H9 (cell line): ENCODE measurements at regions not wholly inside any gene's neighbourhood (a gene's known extent, or its start where the extent isn't known, plus 50 kb on each side); places are given as distances from the start of the nearest gene placed in this dataset.

Source experiments
- DNase-seq: peaks from one replicate; pipeline ENCODE4 v3.0.0-alpha.2; 2017
- H2AFZ ChIP-seq: one replicate; pipeline ENCODE4 v1.6.1; 2013; ENCODE audit warnings: mild to moderate bottlenecking, low read length, control low read depth, moderate library complexity
- H2AK5ac ChIP-seq: 2 replicates; pipeline ENCODE4 v1.6.1; 2013; ENCODE audit warnings: low read length, control low read depth, mixed read lengths; ENCODE audit not compliant: insufficient read length
- H2BK120ac ChIP-seq: one replicate; pipeline ENCODE4 v1.6.1; 2013; ENCODE audit warnings: low read depth, mild to moderate bottlenecking, low read length, control low read depth, inconsistent platforms; ENCODE audit not compliant: poor library complexity, severe bottlenecking
- H2BK12ac ChIP-seq: 2 replicates; pipeline ENCODE4 v1.6.1; 2013; ENCODE audit warnings: low read length, control low read depth, mixed read lengths, low read depth; ENCODE audit not compliant: insufficient read length
- H2BK15ac ChIP-seq: 2 replicates; pipeline ENCODE4 v1.6.1; 2013; ENCODE audit warnings: low read depth, low read length, control low read depth
- H2BK20ac ChIP-seq: one replicate; pipeline ENCODE4 v1.6.1; 2013; ENCODE audit warnings: low read depth, mild to moderate bottlenecking, low read length, control low read depth, inconsistent platforms; ENCODE audit not compliant: poor library complexity, severe bottlenecking
- H2BK5ac ChIP-seq: 2 replicates; pipeline ENCODE4 v1.6.1; 2013; ENCODE audit warnings: low read length, control low read depth, mixed read lengths; ENCODE audit not compliant: insufficient read length
- H3K14ac ChIP-seq: 2 replicates; pipeline ENCODE4 v1.6.1; 2013; ENCODE audit warnings: low read length, control low read depth; ENCODE audit not compliant: insufficient read depth
- H3K18ac ChIP-seq: 2 replicates; pipeline ENCODE4 v1.6.1; 2013; ENCODE audit warnings: low read depth, mild to moderate bottlenecking, mixed read lengths, low read length, control low read depth; ENCODE audit not compliant: insufficient read length
- H3K23ac ChIP-seq: 2 replicates; pipeline ENCODE4 v1.6.1; 2013; ENCODE audit warnings: low read length, control low read depth, mixed read lengths, low read depth; ENCODE audit not compliant: insufficient read length
- H3K23me2 ChIP-seq: 2 replicates; pipeline ENCODE4 v1.6.1; 2013; ENCODE audit warnings: low read depth, mild to moderate bottlenecking, mixed read lengths, low read length, control low read depth; ENCODE audit not compliant: insufficient read length, poor library complexity, severe bottlenecking
- H3K27ac ChIP-seq: 2 replicates; pipeline ENCODE4 v1.5.1; 2013; ENCODE audit warnings: low read length, control low read depth, mixed read lengths, low read depth; ENCODE audit not compliant: insufficient read length
- H3K27me3 ChIP-seq: 2 replicates; pipeline ENCODE4 v1.6.1; 2013; ENCODE audit warnings: low read length, control low read depth, inconsistent platforms; ENCODE audit not compliant: insufficient read depth
- H3K4ac ChIP-seq: 2 replicates; pipeline ENCODE4 v1.6.1; 2013; ENCODE audit warnings: low read depth, mild to moderate bottlenecking, control low read depth, inconsistent platforms, low read length, moderate library complexity
- H3K4me1 ChIP-seq: 2 replicates; pipeline ENCODE4 v1.6.1; 2013; ENCODE audit warnings: low read length, control low read depth, inconsistent platforms; ENCODE audit not compliant: insufficient read depth
- H3K4me2 ChIP-seq: 2 replicates; pipeline ENCODE4 v1.6.1; 2013; ENCODE audit warnings: low read length, control low read depth, mixed read lengths; ENCODE audit not compliant: insufficient read length, insufficient read depth
- H3K56ac ChIP-seq: 2 replicates; pipeline ENCODE4 v1.6.1; 2013; ENCODE audit warnings: low read depth, mild to moderate bottlenecking, mixed read lengths, low read length, control low read depth; ENCODE audit not compliant: insufficient read length
- H3K79me1 ChIP-seq: 2 replicates; pipeline ENCODE4 v1.6.1; 2013; ENCODE audit warnings: low read depth, mild to moderate bottlenecking, moderate library complexity, low read length, control low read depth, inconsistent platforms; ENCODE audit not compliant: insufficient read depth, poor library complexity, severe bottlenecking
- H3K79me2 ChIP-seq: 2 replicates; pipeline ENCODE4 v1.6.1; 2013; ENCODE audit warnings: low read length, control low read depth, inconsistent platforms; ENCODE audit not compliant: insufficient read depth
- H3K9ac ChIP-seq: 2 replicates; pipeline ENCODE4 v1.6.1; 2013; ENCODE audit warnings: low read length, control low read depth, mixed read lengths; ENCODE audit not compliant: insufficient read length; ENCODE audit errors: extremely low read depth
- H3K9me3 ChIP-seq: one replicate; pipeline ENCODE4 v1.6.1; 2013; ENCODE audit warnings: low read depth, low read length, inconsistent platforms; ENCODE audit not compliant: control insufficient read depth
- H3T11ph ChIP-seq: one replicate; pipeline ENCODE4 v1.6.1; 2013; ENCODE audit warnings: mild to moderate bottlenecking, low read length, control low read depth, inconsistent platforms
- H4K20me1 ChIP-seq: one replicate; pipeline ENCODE4 v1.6.1; 2013; ENCODE audit not compliant: control insufficient read depth, insufficient read length, insufficient read depth
- H4K5ac ChIP-seq: 2 replicates; pipeline ENCODE4 v1.6.1; 2013; ENCODE audit warnings: low read depth, mild to moderate bottlenecking, mixed read lengths, low read length, control low read depth; ENCODE audit not compliant: insufficient read length
- H4K8ac ChIP-seq: replicated peaks from 2 replicates; pipeline ENCODE4 v1.6.1; 2013; ENCODE audit warnings: low read length, control low read depth, mixed read lengths, low read depth; ENCODE audit not compliant: insufficient read length
- H4K91ac ChIP-seq: 2 replicates; pipeline ENCODE4 v1.6.1; 2013; ENCODE audit warnings: low read depth, mild to moderate bottlenecking, moderate library complexity, mixed read lengths, low read length, control low read depth; ENCODE audit not compliant: insufficient read length
- H3K27ac Mint-ChIP-seq, 3 experiments: 2 replicates in 2 of 3; 3 replicates in 1 of 3; pipeline ENCODE4 v1.8.0; 2020 to 2021; ENCODE audit warnings: mixed read lengths in 3 of 3, mild to moderate bottlenecking in 1 of 3, moderate library complexity in 1 of 3
- H3K27me3 Mint-ChIP-seq: 2 replicates; pipeline ENCODE4 v1.8.0; 2021; ENCODE audit warnings: low read depth, mild to moderate bottlenecking, moderate library complexity, mixed read lengths
- H3K36me3 Mint-ChIP-seq, 3 experiments: 2 replicates in 2 of 3; 3 replicates in 1 of 3; pipeline ENCODE4 v1.8.0; 2020 to 2021; ENCODE audit warnings: low read depth in 3 of 3, mixed read lengths in 3 of 3; ENCODE audit not compliant: insufficient read depth in 1 of 3
- H3K4me1 Mint-ChIP-seq, 2 experiments: 2 replicates each; pipeline ENCODE4 v1.8.0; 2020; ENCODE audit warnings: mixed read lengths in 2 of 2
- H3K4me3 Mint-ChIP-seq, 2 experiments: 2 replicates in 1 of 2; 3 replicates in 1 of 2; pipeline ENCODE4 v1.8.0; 2020 to 2021; ENCODE audit warnings: mild to moderate bottlenecking in 2 of 2, mixed read lengths in 2 of 2, moderate library complexity in 1 of 2
- H3K9me3 Mint-ChIP-seq, 2 experiments: 2 replicates in 1 of 2; 3 replicates in 1 of 2; pipeline ENCODE4 v1.8.0; 2020; ENCODE audit warnings: mild to moderate bottlenecking in 2 of 2, mixed read lengths in 2 of 2, moderate library complexity in 1 of 2
- WGBS: extraction: QIAGEN DNeasy Blood & Tissue Kit; methylation state at CpG from one replicate; pipeline ENCODE4 v1.1.7; 2013; ENCODE audit warnings: missing lambda C conversion rate, low lambda C conversion rate, mixed read lengths; ENCODE audit not compliant: insufficient read length; ENCODE audit errors: extremely low coverage; 5-methylcytosine and 5-hydroxymethylcytosine counted together
- TF ChIP-seq, protein P1 (sequence below): fragments of 200-600 bp; sonication (generic); conservative IDR thresholded peaks from 3 replicates; pipeline ENCODE4 v1.8.0; 2021; ENCODE audit warnings: antibody characterized with exemption, mild to moderate bottlenecking

GRCh38 chr4:137610960-137611359 lies 78.7 kb upstream of the PCDH18 start:
- H3K4me1 ChIP-seq, result no peaks in the 10 kb centered on the region; the same call in 1 of the 2 replicates
- H3K18ac ChIP-seq, result no peak overlapping the region
- peak; percentile 41 for DNase-seq
- H3K4me3 Mint-ChIP-seq, result no peak overlapping the region
- H3K14ac ChIP-seq, result no peak overlapping the region
- no peak overlapping the region for H2BK5ac ChIP-seq
- no peaks in the 10 kb centered on the region for H3K27me3 Mint-ChIP-seq
- no peak overlapping the region for H2BK120ac ChIP-seq
- H3K23ac ChIP-seq, result no peak overlapping the region
- no peak overlapping the region for H3K4ac ChIP-seq
- H3K79me2 ChIP-seq, result no peaks in the 10 kb centered on the region
- TF ChIP-seq, protein P1, sequence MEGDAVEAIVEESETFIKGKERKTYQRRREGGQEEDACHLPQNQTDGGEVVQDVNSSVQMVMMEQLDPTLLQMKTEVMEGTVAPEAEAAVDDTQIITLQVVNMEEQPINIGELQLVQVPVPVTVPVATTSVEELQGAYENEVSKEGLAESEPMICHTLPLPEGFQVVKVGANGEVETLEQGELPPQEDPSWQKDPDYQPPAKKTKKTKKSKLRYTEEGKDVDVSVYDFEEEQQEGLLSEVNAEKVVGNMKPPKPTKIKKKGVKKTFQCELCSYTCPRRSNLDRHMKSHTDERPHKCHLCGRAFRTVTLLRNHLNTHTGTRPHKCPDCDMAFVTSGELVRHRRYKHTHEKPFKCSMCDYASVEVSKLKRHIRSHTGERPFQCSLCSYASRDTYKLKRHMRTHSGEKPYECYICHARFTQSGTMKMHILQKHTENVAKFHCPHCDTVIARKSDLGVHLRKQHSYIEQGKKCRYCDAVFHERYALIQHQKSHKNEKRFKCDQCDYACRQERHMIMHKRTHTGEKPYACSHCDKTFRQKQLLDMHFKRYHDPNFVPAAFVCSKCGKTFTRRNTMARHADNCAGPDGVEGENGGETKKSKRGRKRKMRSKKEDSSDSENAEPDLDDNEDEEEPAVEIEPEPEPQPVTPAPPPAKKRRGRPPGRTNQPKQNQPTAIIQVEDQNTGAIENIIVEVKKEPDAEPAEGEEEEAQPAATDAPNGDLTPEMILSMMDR, result peak; percentile 74
- H3K4me1 Mint-ChIP-seq, result peaks cover 23 to 27% of the 10 kb centered on the region in 2 experiments
- H3K4me2 ChIP-seq, result no peak overlapping the region
- no peaks in the 10 kb centered on the region for H4K20me1 ChIP-seq
- H3K9me3 ChIP-seq, result no peaks in the 10 kb centered on the region
- H3K23me2 ChIP-seq, result no peaks in the 10 kb centered on the region
- H2AFZ ChIP-seq, result no peak overlapping the region
- no peak overlapping the region for H2BK20ac ChIP-seq
- H4K8ac ChIP-seq, result no peak overlapping the region
- no peak overlapping the region for H2BK12ac ChIP-seq
- H3K9ac ChIP-seq, result no peak overlapping the region
- H3K36me3 Mint-ChIP-seq, result 0 out of 7 replicates have a peak, but pooled peaks cover 0 to 2% (median 0%) of the 10 kb centered on the region in 3 experiments
- no peak overlapping the region for H3K27ac Mint-ChIP-seq
- no peak overlapping the region for H4K91ac ChIP-seq
- no peak overlapping the region for H3T11ph ChIP-seq
- H3K27me3 ChIP-seq, result no peaks in the 10 kb centered on the region
- H2AK5ac ChIP-seq, result no peak overlapping the region
- no peaks in the 10 kb centered on the region for H3K79me1 ChIP-seq
- H2BK15ac ChIP-seq, result no peak overlapping the region
- WGBS, result no CpG with 5 or more reads among the region's 2 CpGs
- H4K5ac ChIP-seq, result no peak overlapping the region
- no peak overlapping the region for H3K27ac ChIP-seq
- peaks cover 0 to 6% of the 10 kb centered on the region in 2 experiments; a peak in 1 of 5 replicates for H3K9me3 Mint-ChIP-seq
- no peak overlapping the region for H3K56ac ChIP-seq
